H1 (cell line): ENCODE measurements at regions not wholly inside any gene's neighbourhood (a gene's known extent, or its start where the extent isn't known, plus 50 kb on each side); places are given as distances from the start of the nearest gene placed in this dataset.

Experiments
- ATF3 ChIP-seq: IDR thresholded peaks from 2 replicates; pipeline ENCODE4 v1.6.1; 2011; ENCODE audit warnings: low read depth, mild to moderate bottlenecking, low read length; ENCODE audit not compliant: insufficient read depth
- FOSL1 ChIP-seq: IDR thresholded peaks from 2 replicates; pipeline ENCODE4 v1.6.1; 2011; ENCODE audit warnings: mild to moderate bottlenecking, low read depth, low read length, moderate library complexity; ENCODE audit not compliant: insufficient read depth
- NRF1 ChIP-seq: IDR thresholded peaks from 2 replicates; pipeline ENCODE4 v1.6.1; 2011; ENCODE audit warnings: mild to moderate bottlenecking, low read depth, low read length, improper control_type of control experiment
- TBP ChIP-seq: IDR thresholded peaks from 2 replicates; pipeline ENCODE4 v1.6.1; 2011; ENCODE audit warnings: low read depth, low read length, improper control_type of control experiment

GRCh38 chrX:149312097-149312496, 193.0 kb downstream of the IDS start (continued):
- TF ChIP-seq ATF3: no peak
- TF ChIP-seq NRF1: no peak
- no peak for TF ChIP-seq FOSL1
- no peak for TF ChIP-seq TBP
